ENCODE measurements at regions not wholly inside any gene's neighbourhood (a gene's known extent, or its start where the extent isn't known, plus 50 kb on each side); places are given as distances from the start of the nearest gene placed in this dataset.

- TF ChIP-seq CTCF (IDR thresholded peaks at IDR 0.05; ENCODE audit: low read depth, low read length) (no peak), EZH2phosphoT487 (IDR thresholded peaks at IDR 0.05; ENCODE audit: low read depth) (no peak)
These were observed 102.3 kb downstream of the ZFY start for GRCh38 chrY:3037471-3037870.
